WTC11 (cell line): ENCODE measurements at regions not wholly inside any gene's neighbourhood (a gene's known extent, or its start where the extent isn't known, plus 50 kb on each side); places are given as distances from the start of the nearest gene placed in this dataset.

Experiments
- ATAC-seq: fragments of 200-7000 bp; cut with Tn5 transposase; 2 replicates; pipeline ENCODE4 v1.10.0; 2021; ENCODE audit warnings: mild to moderate bottlenecking, moderate library complexity
- CTCF ChIA-PET: fragments of 300-600 bp; sonication (Branson Sonifier 250); formaldehyde crosslinking; loops from one replicate; lab custom pipeline; 2021; ENCODE audit warnings: antibody characterized with exemption; lab: Charles Lee
- POLR2A ChIA-PET: fragments of 350-600 bp; sonication (Branson Sonifier 250); formaldehyde crosslinking; loops from one replicate; lab custom pipeline; 2021; ENCODE audit warnings: antibody characterized with exemption; lab: Charles Lee
- DNase-seq: peaks from one replicate; pipeline ENCODE4 v3.0.0; 2021; ENCODE audit warnings: low spot score
- H3K27ac Mint-ChIP-seq: 2 replicates; pipeline ENCODE4 v1.8.0; 2021; ENCODE audit warnings: mixed read lengths
- H3K27me3 Mint-ChIP-seq: 2 replicates; pipeline ENCODE4 v1.8.0; 2021; ENCODE audit warnings: low read depth, mild to moderate bottlenecking, moderate library complexity, mixed read lengths
- H3K36me3 Mint-ChIP-seq: 2 replicates; pipeline ENCODE4 v1.8.0; 2021; ENCODE audit warnings: mixed read lengths
- H3K4me1 Mint-ChIP-seq: 2 replicates; pipeline ENCODE4 v1.8.0; 2022; ENCODE audit warnings: mixed read lengths
- H3K4me3 Mint-ChIP-seq: 2 replicates; pipeline ENCODE4 v1.8.0; 2021; ENCODE audit warnings: mild to moderate bottlenecking, moderate library complexity, mixed read lengths
- H3K9me3 Mint-ChIP-seq: 2 replicates; pipeline ENCODE4 v1.8.0; 2021; ENCODE audit warnings: mixed read lengths
- CREB1 ChIP-seq: sonication (generic); formaldehyde crosslinking; IDR thresholded peaks from 2 replicates; pipeline ENCODE4 v1.8.0; 2023; ENCODE audit warnings: mild to moderate bottlenecking, missing genetic modification reagents
- EMX1 ChIP-seq: fragments of 250-450 bp; sonication (Bioruptor Pico); IDR thresholded peaks from 2 replicates; pipeline ENCODE4 v1.8.0; 2021; ENCODE audit warnings: mild to moderate bottlenecking
- IRF2 ChIP-seq: sonication (generic); formaldehyde crosslinking; IDR thresholded peaks from 2 replicates; pipeline ENCODE4 v1.8.0; 2022; ENCODE audit warnings: low read depth, missing genetic modification reagents, borderline replicate concordance
- MXD4 ChIP-seq: fragments of 250-450 bp; sonication (Bioruptor Pico); IDR thresholded peaks from 2 replicates; pipeline ENCODE4 v1.8.0; 2021; ENCODE audit warnings: mild to moderate bottlenecking, moderate library complexity, borderline replicate concordance
- NR1H2 ChIP-seq: sonication (generic); formaldehyde crosslinking; IDR thresholded peaks from 2 replicates; pipeline ENCODE4 v1.9.0; 2021; ENCODE audit warnings: mild to moderate bottlenecking, moderate library complexity, missing genetic modification reagents
- RELA ChIP-seq: sonication (generic); formaldehyde crosslinking; IDR thresholded peaks from 2 replicates; pipeline ENCODE4 v1.8.1; 2022; ENCODE audit warnings: missing genetic modification reagents, mild to moderate bottlenecking, borderline replicate concordance
- TCF7 ChIP-seq: sonication (generic); formaldehyde crosslinking; IDR thresholded peaks from 2 replicates; pipeline ENCODE4 v1.8.0; 2022; ENCODE audit warnings: mild to moderate bottlenecking, low read depth, missing genetic modification reagents, moderate library complexity
- TP53 ChIP-seq: sonication (generic); formaldehyde crosslinking; IDR thresholded peaks from 2 replicates; pipeline ENCODE4 v1.8.1; 2023; ENCODE audit warnings: mild to moderate bottlenecking, missing genetic modification reagents
- ZNF232 ChIP-seq: sonication (generic); formaldehyde crosslinking; IDR thresholded peaks from 2 replicates; pipeline ENCODE4 v1.8.0; 2022; ENCODE audit warnings: mild to moderate bottlenecking, missing genetic modification reagents
- ZNF317 ChIP-seq: sonication (generic); formaldehyde crosslinking; IDR thresholded peaks from 2 replicates; pipeline ENCODE4 v1.8.1; 2023; ENCODE audit warnings: low read depth, mild to moderate bottlenecking, moderate library complexity, missing genetic modification reagents, borderline replicate concordance
- ZNF423 ChIP-seq: fragments of 250-450 bp; sonication (Bioruptor Pico); IDR thresholded peaks from 2 replicates; pipeline ENCODE4 v2.1.2; 2022; ENCODE audit warnings: mild to moderate bottlenecking, moderate library complexity
- TF ChIP-seq, protein P1 (sequence below): sonication (generic); formaldehyde crosslinking; IDR thresholded peaks from 2 replicates; pipeline ENCODE4 v1.8.0; 2023; ENCODE audit warnings: missing genetic modification reagents, mild to moderate bottlenecking, borderline replicate concordance
- TF ChIP-seq, protein P2 (sequence below): sonication (generic); formaldehyde crosslinking; IDR thresholded peaks from 2 replicates; pipeline ENCODE4 v1.8.0; 2023; ENCODE audit warnings: mild to moderate bottlenecking, missing genetic modification reagents
- TF ChIP-seq, protein P3 (sequence below): sonication (generic); formaldehyde crosslinking; IDR thresholded peaks from 2 replicates; pipeline ENCODE4 v1.8.0; 2022; ENCODE audit warnings: mild to moderate bottlenecking, missing genetic modification reagents
- TF ChIP-seq, protein P4 (sequence below): sonication (generic); formaldehyde crosslinking; IDR thresholded peaks from 2 replicates; pipeline ENCODE4 v1.8.1; 2022; ENCODE audit warnings: mild to moderate bottlenecking, missing genetic modification reagents, moderate library complexity, borderline replicate concordance
- TF ChIP-seq, protein P5 (sequence below): sonication (generic); formaldehyde crosslinking; IDR thresholded peaks from 2 replicates; pipeline ENCODE4 v1.8.0; 2023; ENCODE audit warnings: missing genetic modification reagents
- TF ChIP-seq, protein P6 (sequence below): fragments of 250-450 bp; sonication (Bioruptor Pico); IDR thresholded peaks from 2 replicates; pipeline ENCODE4 v1.9.0; 2021; ENCODE audit warnings: mild to moderate bottlenecking

DNA sequence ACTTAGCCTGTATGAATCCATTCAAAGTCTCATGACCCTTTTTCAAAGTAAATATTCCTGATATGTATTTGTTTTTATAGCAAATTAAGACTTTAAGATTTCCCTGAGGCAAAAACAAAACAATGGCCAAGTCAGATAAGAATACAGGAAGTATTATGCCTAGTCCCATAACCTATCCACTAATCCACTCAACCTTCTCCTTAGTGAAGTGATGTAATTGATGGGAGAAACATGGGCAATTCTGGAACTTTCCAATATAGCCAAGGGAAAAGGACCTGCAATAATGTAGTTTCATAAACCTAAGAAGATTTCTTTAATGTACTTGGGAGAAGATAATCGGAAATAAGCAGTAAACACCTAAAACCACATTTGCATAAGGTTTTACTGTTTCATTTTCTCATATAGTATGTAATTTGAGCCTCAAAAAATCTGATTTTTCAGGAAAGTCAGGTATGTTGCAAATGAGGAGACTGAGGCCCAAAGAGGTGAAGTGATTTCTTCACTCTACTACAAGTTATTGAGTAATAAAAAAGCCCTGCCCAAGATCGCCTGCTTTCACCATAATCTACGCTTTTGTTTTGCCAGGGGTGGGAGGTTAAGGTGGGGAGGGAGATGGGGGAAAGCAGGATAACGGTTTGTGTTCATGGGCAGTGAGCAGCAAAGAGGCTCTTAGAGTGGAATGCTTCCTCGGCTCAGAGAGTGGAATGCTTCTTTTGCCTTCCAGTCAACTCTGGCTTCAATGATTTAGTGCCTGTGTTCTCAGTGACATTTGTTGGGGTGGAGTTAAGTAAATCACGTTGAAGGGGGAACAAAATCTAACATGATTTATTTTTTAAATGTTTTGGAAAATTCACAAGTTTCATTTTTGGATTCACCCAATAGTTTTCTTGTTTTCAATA lies 95.0 kb upstream of the FNDC3B start:
- Mint-ChIP-seq H3K27me3 (no peaks in the 10 kb centered on the region; the same call in 1 of the 2 replicates), H3K4me1 (peaks cover 12% of the 10 kb centered on the region), H3K9me3 (0 out of 2 replicates have a peak, but pooled peaks cover 4% of the 10 kb centered on the region), H3K4me3 (no peak overlapping the region), H3K27ac (no peak overlapping the region), H3K36me3 (no peaks in the 10 kb centered on the region)
- ChIA-PET CTCF (no interaction called here), POLR2A (no interaction called here)
- ATAC-seq = no peak
- no peak for TF ChIP-seq NR1H2 (CRISPR knock-in tag)
- TF ChIP-seq EMX1 = no peak
- TF ChIP-seq, protein P1, sequence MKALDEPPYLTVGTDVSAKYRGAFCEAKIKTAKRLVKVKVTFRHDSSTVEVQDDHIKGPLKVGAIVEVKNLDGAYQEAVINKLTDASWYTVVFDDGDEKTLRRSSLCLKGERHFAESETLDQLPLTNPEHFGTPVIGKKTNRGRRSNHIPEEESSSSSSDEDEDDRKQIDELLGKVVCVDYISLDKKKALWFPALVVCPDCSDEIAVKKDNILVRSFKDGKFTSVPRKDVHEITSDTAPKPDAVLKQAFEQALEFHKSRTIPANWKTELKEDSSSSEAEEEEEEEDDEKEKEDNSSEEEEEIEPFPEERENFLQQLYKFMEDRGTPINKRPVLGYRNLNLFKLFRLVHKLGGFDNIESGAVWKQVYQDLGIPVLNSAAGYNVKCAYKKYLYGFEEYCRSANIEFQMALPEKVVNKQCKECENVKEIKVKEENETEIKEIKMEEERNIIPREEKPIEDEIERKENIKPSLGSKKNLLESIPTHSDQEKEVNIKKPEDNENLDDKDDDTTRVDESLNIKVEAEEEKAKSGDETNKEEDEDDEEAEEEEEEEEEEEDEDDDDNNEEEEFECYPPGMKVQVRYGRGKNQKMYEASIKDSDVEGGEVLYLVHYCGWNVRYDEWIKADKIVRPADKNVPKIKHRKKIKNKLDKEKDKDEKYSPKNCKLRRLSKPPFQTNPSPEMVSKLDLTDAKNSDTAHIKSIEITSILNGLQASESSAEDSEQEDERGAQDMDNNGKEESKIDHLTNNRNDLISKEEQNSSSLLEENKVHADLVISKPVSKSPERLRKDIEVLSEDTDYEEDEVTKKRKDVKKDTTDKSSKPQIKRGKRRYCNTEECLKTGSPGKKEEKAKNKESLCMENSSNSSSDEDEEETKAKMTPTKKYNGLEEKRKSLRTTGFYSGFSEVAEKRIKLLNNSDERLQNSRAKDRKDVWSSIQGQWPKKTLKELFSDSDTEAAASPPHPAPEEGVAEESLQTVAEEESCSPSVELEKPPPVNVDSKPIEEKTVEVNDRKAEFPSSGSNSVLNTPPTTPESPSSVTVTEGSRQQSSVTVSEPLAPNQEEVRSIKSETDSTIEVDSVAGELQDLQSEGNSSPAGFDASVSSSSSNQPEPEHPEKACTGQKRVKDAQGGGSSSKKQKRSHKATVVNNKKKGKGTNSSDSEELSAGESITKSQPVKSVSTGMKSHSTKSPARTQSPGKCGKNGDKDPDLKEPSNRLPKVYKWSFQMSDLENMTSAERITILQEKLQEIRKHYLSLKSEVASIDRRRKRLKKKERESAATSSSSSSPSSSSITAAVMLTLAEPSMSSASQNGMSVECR (CRISPR knock-in tag) = no peak
- TF ChIP-seq IRF2 (CRISPR knock-in tag) = no peak
- TF ChIP-seq MXD4 (CRISPR knock-in tag) = no peak
- TF ChIP-seq, protein P2, sequence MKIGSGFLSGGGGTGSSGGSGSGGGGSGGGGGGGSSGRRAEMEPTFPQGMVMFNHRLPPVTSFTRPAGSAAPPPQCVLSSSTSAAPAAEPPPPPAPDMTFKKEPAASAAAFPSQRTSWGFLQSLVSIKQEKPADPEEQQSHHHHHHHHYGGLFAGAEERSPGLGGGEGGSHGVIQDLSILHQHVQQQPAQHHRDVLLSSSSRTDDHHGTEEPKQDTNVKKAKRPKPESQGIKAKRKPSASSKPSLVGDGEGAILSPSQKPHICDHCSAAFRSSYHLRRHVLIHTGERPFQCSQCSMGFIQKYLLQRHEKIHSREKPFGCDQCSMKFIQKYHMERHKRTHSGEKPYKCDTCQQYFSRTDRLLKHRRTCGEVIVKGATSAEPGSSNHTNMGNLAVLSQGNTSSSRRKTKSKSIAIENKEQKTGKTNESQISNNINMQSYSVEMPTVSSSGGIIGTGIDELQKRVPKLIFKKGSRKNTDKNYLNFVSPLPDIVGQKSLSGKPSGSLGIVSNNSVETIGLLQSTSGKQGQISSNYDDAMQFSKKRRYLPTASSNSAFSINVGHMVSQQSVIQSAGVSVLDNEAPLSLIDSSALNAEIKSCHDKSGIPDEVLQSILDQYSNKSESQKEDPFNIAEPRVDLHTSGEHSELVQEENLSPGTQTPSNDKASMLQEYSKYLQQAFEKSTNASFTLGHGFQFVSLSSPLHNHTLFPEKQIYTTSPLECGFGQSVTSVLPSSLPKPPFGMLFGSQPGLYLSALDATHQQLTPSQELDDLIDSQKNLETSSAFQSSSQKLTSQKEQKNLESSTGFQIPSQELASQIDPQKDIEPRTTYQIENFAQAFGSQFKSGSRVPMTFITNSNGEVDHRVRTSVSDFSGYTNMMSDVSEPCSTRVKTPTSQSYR (CRISPR knock-in tag) = no peak
- no peak for TF ChIP-seq TP53 (CRISPR knock-in tag)
- TF ChIP-seq, protein P3, sequence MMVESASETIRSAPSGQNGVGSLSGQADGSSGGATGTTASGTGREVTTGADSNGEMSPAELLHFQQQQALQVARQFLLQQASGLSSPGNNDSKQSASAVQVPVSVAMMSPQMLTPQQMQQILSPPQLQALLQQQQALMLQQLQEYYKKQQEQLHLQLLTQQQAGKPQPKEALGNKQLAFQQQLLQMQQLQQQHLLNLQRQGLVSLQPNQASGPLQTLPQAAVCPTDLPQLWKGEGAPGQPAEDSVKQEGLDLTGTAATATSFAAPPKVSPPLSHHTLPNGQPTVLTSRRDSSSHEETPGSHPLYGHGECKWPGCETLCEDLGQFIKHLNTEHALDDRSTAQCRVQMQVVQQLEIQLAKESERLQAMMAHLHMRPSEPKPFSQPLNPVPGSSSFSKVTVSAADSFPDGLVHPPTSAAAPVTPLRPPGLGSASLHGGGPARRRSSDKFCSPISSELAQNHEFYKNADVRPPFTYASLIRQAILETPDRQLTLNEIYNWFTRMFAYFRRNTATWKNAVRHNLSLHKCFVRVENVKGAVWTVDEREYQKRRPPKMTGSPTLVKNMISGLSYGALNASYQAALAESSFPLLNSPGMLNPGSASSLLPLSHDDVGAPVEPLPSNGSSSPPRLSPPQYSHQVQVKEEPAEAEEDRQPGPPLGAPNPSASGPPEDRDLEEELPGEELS (CRISPR knock-in tag) = no peak
- no peak for TF ChIP-seq ZNF423 (CRISPR knock-in tag)
- TF ChIP-seq, protein P4, sequence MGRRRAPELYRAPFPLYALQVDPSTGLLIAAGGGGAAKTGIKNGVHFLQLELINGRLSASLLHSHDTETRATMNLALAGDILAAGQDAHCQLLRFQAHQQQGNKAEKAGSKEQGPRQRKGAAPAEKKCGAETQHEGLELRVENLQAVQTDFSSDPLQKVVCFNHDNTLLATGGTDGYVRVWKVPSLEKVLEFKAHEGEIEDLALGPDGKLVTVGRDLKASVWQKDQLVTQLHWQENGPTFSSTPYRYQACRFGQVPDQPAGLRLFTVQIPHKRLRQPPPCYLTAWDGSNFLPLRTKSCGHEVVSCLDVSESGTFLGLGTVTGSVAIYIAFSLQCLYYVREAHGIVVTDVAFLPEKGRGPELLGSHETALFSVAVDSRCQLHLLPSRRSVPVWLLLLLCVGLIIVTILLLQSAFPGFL (CRISPR knock-in tag) = no peak
- TF ChIP-seq CREB1 = no peak
- TF ChIP-seq, protein P5, sequence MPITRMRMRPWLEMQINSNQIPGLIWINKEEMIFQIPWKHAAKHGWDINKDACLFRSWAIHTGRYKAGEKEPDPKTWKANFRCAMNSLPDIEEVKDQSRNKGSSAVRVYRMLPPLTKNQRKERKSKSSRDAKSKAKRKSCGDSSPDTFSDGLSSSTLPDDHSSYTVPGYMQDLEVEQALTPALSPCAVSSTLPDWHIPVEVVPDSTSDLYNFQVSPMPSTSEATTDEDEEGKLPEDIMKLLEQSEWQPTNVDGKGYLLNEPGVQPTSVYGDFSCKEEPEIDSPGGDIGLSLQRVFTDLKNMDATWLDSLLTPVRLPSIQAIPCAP (CRISPR knock-in tag) = no peak
- TF ChIP-seq, protein P6, sequence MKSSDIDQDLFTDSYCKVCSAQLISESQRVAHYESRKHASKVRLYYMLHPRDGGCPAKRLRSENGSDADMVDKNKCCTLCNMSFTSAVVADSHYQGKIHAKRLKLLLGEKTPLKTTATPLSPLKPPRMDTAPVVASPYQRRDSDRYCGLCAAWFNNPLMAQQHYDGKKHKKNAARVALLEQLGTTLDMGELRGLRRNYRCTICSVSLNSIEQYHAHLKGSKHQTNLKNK (CRISPR knock-in tag) = no peak
- no peak for TF ChIP-seq ZNF317
- no peak for TF ChIP-seq TCF7
- TF ChIP-seq RELA = no peak
- TF ChIP-seq ZNF232 (CRISPR knock-in tag) = no peak
- DNase-seq = no peak
